Brain microvascular endothelial cell (primary cell): ENCODE measurements at regions not wholly inside any gene's neighbourhood (a gene's known extent, or its start where the extent isn't known, plus 50 kb on each side); places are given as distances from the start of the nearest gene placed in this dataset.

Source experiments
- DNase-seq: peaks from one replicate; pipeline ENCODE4 v3.0.0-alpha.2; 2020
- H3K27ac ChIP-seq: fragments of 250-450 bp; sonication (Bioruptor Pico); 2 replicates; pipeline ENCODE4 v1.5.1; 2020; ENCODE audit warnings: mild to moderate bottlenecking, moderate library complexity
- H3K27me3 ChIP-seq: fragments of 250-450 bp; sonication (Bioruptor Pico); replicated peaks from 2 replicates; pipeline ENCODE4 v1.5.1; 2020; ENCODE audit warnings: mild to moderate bottlenecking
- H3K36me3 ChIP-seq: fragments of 250-450 bp; sonication (Bioruptor Pico); replicated peaks from 2 replicates; pipeline ENCODE4 v1.5.1; 2020; ENCODE audit warnings: mild to moderate bottlenecking
- H3K4me3 ChIP-seq: 2 replicates; pipeline ENCODE4 v1.5.1; 2011; ENCODE audit warnings: low read depth, mild to moderate bottlenecking, control low read depth, low read length, moderate library complexity
- in situ Hi-C: cut with HindIII; loops from 2 replicates; pipeline ENCODE4 v1.10.0; 2017; ENCODE audit warnings: low sequenced_read_pairs, low pct_ligation_motif_present
- TF ChIP-seq, protein P1 (sequence below): IDR thresholded peaks from 2 replicates; pipeline ENCODE4 v1.5.1; 2011; ENCODE audit warnings: low read depth, mild to moderate bottlenecking, moderate library complexity, low read length, control low read depth, inconsistent platforms; ENCODE audit errors: missing control alignments

DNA sequence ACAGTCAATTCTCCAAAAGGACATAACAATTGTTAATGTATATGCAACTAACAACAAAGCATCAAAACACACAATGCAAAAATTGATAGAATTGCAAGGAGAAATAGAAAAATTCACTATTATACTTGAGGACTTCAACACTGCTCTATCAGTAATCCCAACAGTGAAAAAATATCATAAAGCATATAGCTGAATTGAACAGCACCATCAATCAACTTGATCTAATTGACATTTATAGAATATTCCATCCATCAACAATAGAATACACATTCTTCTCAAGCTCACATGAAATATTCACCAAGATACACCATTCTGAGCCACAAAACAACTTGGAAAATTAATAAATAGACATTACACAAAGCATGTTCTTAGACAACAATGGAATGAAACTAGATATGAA is 60.1 kb upstream of the ASXL3 start:
- DNase-seq, result no peak
- Histone ChIP-seq H3K36me3 (no peaks in the 10 kb centered on the region), H3K27ac (no peak overlapping the region), H3K27me3 (no peaks in the 10 kb centered on the region), H3K4me3 (no peak overlapping the region)
- in situ Hi-C loops, result no loop called here
- TF ChIP-seq, protein P1, sequence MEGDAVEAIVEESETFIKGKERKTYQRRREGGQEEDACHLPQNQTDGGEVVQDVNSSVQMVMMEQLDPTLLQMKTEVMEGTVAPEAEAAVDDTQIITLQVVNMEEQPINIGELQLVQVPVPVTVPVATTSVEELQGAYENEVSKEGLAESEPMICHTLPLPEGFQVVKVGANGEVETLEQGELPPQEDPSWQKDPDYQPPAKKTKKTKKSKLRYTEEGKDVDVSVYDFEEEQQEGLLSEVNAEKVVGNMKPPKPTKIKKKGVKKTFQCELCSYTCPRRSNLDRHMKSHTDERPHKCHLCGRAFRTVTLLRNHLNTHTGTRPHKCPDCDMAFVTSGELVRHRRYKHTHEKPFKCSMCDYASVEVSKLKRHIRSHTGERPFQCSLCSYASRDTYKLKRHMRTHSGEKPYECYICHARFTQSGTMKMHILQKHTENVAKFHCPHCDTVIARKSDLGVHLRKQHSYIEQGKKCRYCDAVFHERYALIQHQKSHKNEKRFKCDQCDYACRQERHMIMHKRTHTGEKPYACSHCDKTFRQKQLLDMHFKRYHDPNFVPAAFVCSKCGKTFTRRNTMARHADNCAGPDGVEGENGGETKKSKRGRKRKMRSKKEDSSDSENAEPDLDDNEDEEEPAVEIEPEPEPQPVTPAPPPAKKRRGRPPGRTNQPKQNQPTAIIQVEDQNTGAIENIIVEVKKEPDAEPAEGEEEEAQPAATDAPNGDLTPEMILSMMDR, result no peak

DNA sequence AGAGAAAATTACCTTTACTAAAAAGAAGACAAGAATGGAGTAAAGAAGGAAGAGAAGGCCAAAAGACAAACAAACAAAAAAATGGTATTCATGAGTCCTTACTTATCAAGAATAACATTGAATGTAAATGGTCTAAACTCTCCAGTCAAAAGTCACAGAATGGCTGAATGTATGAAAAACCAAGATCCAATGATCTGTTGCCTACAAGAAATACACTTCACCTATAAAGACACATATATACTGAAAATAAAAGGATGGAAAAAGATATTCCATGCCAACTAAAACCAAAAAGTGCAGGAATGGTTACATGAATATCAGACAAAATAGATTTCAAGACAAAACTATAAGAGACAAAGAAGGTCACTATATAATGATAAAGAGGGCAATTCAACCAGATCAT is 65.0 kb upstream of the ASXL3 start:
- TF ChIP-seq, protein P1, result no peak
- no peak overlapping the region for H3K4me3 ChIP-seq
- in situ Hi-C loops, result no loop called here

DNA sequence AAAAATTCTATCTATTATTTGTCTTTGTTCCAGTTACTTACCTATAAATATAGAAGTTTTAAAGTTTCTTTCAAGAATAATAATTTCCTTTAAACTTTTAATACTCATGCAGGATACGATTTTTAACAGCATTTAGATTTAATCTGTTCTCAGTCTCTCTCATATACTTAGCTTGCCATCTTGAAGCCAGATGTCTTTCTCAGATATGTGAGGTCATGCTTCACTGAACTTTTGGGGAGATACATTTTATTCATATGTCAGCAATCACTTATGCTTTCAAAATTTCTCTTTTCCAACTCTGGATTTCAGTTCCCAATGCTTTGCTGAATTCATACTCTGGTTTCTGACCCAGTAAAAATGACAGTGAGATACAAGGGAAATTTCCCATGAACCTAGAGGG is 66.5 kb upstream of the CCDC178 start:
- Histone ChIP-seq H3K27me3 (no peaks in the 10 kb centered on the region), H3K27ac (no peak overlapping the region), H3K4me3 (no peak overlapping the region), H3K36me3 (no peaks in the 10 kb centered on the region)
- in situ Hi-C loops, result no loop called here
- TF ChIP-seq, protein P1, result no peak
- no peak for DNase-seq

More for the DNA sequence above, 65.0 kb upstream of the ASXL3 start:
- no peaks in the 10 kb centered on the region for H3K36me3 ChIP-seq
- DNase-seq, result no peak
- H3K27me3 ChIP-seq, result no peaks in the 10 kb centered on the region
- no peak overlapping the region for H3K27ac ChIP-seq

DNA sequence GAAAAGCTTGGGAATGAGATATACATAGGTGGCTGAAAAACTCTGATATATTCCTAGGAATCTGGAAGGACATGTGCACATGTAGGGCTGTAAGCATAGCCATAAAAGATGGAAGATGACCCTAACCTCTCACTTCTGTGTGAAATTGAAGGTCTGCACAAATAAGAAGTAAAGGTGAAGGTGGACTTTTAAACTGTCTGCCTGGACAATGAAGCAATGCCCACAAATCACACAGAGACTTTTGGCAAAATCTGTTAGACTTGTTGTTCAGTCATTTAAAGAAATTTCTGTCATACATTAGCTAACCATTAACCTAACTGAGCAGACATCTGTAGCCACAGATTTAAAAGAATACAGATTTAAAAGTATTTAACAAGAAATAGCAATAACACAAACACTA is 65.3 kb upstream of the CCDC178 start:
- in situ Hi-C loops, result no loop called here
- H3K36me3 ChIP-seq, result no peaks in the 10 kb centered on the region
- no peak for DNase-seq
- H3K27me3 ChIP-seq, result no peaks in the 10 kb centered on the region
- no peak overlapping the region for H3K27ac ChIP-seq
- TF ChIP-seq, protein P1, result no peak
- no peak overlapping the region for H3K4me3 ChIP-seq

DNA sequence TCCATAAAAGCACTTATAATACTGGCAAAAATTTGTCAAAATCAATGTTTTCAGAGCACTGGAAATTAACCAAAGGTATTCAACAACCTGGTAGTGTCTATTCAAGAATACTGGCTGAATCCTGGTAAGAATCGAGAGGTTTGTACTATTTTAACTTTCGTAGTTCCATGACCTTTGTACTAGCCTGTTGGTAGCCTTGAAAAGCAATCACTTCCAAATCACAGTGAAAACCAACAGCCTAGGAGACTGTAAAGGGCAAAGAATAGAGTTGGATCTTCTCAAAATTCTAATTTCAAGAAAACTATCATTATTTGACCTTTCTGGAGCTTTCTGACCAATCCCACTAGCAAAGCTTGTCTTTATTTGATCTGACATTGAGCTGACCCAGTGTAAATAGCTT is 64.8 kb upstream of the CCDC178 start:
- H3K36me3 ChIP-seq, result no peaks in the 10 kb centered on the region
- in situ Hi-C loops, result no loop called here
- DNase-seq, result no peak
- TF ChIP-seq, protein P1, result no peak
- no peaks in the 10 kb centered on the region for H3K27me3 ChIP-seq
- no peak overlapping the region for H3K27ac ChIP-seq
- no peak overlapping the region for H3K4me3 ChIP-seq

DNA sequence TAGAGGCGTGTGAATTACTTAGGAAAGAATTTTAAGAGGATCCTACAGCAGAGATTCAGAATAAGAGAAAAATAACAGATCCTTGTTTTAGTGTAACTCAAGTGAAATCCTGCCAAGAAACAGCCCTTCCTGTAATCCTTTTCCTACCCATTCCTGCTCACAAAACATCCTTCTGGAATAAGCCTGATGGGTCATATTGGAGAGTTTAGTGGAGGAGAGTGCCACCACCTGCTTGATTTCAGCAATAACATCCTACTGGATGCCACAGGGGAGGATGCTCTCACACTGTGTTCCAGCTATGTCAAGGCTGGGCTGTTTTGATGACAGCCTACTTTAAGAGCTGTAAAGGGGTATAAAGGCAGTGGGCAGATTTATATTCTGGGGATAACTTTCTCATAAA is 54.8 kb upstream of the CCDC178 start:
- in situ Hi-C loops, result no loop called here
- H3K27ac ChIP-seq, result no peak overlapping the region
- H3K4me3 ChIP-seq, result no peak overlapping the region
- H3K27me3 ChIP-seq, result no peaks in the 10 kb centered on the region
- DNase-seq, result peak; percentile 56
- no peaks in the 10 kb centered on the region for H3K36me3 ChIP-seq
- TF ChIP-seq, protein P1, result peak; percentile 80
